ENCODE measurements at regions not wholly inside any gene's neighbourhood (a gene's known extent, or its start where the extent isn't known, plus 50 kb on each side); places are given as distances from the start of the nearest gene placed in this dataset.
"Not testable (repeated sequence)": the region's sequence is repeated elsewhere in the genome, so short reads cannot be mapped to it uniquely, and the experiment has no call there.

- DNase-seq: not testable (repeated sequence)
Observed at GRCh38 chr16:13336907-13337881, 435.8 kb downstream of the SHISA9 start.

DNA sequence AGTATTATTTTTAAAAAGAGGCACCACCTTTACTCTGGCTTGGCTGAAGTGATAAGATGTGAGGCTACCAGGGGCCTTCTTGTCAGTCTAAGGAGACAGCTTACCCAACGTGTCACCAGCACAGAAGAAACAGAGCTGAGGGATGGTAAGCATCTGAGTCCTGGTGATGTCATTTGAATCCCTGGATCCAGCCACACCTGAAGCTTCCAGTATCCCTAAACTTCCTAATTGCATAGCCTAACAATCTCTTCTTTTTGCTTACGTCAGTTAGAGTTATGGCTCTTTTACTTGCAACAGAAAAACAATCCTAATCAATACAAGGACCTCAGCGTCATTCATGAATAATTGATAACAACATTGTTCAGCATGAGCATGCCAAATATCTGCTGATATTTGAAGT lies 436.6 kb downstream of the SHISA9 start:
- no peak for DNase-seq

DNA sequence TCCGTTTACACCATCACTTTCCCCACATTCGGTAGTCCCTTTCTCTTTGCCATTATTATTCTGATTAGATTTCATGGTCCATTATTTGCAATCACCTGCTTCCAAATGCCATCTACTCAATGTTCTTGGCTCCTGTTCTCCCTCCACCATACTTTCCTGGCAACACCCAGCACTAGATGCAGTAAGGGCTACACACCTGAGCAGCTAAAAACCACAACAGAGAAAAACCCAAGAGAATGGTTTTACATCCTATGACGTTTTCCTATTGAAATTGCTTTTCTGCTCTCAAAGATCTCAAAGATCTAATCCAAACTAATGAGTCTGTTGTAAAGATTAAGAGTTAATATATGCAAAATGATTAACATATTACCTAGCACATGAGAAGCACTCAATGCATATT lies 441.3 kb downstream of the SHISA9 start:
- DNase-seq: no peak

DNA sequence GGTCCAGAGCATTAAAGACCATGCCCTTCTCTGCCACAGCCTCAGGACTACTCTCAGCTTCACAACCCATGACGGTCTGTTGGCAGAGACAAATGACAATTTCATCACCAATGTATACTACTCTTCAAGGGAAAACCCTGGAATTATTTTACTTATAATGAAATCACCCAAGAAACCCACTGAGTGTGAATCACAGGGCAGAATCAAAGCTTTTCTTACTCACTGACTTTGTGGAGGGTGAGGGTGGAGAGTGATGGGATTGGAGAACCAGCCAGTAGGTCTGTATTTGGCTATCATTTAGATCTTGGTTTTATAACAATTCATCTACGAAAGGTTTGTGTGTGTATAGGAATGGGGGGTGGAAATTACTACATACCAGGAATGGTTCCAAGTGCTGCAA lies 442.6 kb downstream of the SHISA9 start:
- peak in 1 of 3 donors; percentile 7 for DNase-seq

GRCh38 chr16:13348416-13348815 lies 447.0 kb downstream of the SHISA9 start:
- no peak for DNase-seq

GRCh38 chr16:13350000-13350399 lies 448.6 kb downstream of the SHISA9 start:
- no peak for DNase-seq

- DNase-seq: no peak
Observed at GRCh38 chr16:13351181-13351580, 449.8 kb downstream of the SHISA9 start.

DNA sequence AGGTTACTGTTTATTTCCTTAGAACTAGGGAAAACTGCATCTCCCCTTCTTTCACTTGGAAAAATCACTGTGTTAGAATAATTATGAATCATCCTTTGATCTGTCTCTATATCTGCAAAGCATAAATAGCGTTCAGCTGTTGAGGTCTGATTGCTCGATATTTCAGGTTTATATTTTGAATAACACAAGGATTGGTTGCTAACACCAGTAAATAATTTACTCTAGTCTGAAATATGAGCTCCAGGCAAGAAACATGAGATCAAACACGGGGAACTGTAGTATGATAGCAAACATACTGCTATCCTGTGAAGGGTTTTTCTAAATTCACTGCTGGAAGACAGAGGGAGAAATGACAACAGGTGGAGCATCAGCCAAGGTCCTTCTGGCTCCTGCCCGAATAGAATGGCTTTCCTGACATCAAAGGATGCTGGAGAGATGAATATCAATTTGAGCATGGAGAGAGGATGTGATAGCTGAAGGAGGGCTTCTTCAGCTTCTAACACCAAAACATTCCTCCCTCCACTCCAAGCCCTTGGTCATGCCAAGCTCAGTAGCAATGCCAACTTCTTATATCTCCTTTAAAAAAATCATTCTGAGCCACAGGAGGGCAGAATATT lies 450.3 kb downstream of the SHISA9 start:
- no peak for DNase-seq

DNA sequence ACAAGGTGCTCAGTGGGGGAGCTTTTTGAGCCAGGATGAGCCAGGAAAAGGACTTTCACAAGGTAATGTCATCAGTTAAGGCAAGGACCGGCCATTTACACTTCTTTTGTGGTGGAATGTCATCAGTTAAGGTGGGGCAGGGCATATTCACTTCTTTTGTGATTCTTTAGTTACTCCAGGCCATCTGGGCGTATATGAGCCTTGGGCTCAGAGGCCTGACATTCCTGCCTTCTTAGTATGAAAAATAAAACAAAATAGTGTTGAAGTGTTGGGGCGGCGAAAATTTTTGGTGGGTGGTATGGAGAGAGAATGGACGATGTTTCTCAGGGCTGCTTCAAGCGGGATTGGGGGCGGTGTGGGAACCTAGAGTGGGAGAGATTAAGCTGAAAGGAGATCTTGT lies 451.4 kb downstream of the SHISA9 start:
- not testable (repeated sequence) for DNase-seq

GRCh38 chr16:13357842-13358241 lies 456.4 kb downstream of the SHISA9 start:
- DNase-seq: not testable (repeated sequence)

DNA sequence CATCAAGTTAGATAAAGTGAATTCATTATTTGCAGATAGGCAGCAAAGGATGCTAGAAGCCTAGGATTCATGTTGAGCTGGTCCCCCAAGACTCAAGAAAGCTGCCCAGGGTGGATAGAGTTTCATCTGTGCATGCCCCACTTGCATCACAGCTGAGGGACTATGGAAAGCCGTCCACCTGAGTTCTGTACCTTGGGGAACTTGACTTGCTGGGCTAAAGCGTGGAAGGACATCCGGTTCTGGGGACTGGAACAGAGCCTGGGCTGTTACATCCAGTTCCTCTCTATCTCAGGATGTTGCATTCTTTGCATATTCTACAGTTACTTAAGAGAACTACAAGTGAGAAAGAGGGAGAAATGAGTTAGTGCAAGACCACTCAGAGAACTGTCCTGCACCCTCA lies 458.4 kb downstream of the SHISA9 start:
- no peak for DNase-seq

- DNase-seq: no peak
Observed at GRCh38 chr16:13372421-13372820, 471.0 kb downstream of the SHISA9 start.

GRCh38 chr16:13376174-13376573 lies 474.8 kb downstream of the SHISA9 start:
- no peak for DNase-seq

GRCh38 chr16:13377143-13377542 lies 475.7 kb downstream of the SHISA9 start:
- DNase-seq: no peak

- DNase-seq: no peak
Observed at GRCh38 chr16:13378151-13378550, 476.8 kb downstream of the SHISA9 start.

GRCh38 chr16:13379266-13379665 lies 477.9 kb downstream of the SHISA9 start:
- no peak for DNase-seq

DNA sequence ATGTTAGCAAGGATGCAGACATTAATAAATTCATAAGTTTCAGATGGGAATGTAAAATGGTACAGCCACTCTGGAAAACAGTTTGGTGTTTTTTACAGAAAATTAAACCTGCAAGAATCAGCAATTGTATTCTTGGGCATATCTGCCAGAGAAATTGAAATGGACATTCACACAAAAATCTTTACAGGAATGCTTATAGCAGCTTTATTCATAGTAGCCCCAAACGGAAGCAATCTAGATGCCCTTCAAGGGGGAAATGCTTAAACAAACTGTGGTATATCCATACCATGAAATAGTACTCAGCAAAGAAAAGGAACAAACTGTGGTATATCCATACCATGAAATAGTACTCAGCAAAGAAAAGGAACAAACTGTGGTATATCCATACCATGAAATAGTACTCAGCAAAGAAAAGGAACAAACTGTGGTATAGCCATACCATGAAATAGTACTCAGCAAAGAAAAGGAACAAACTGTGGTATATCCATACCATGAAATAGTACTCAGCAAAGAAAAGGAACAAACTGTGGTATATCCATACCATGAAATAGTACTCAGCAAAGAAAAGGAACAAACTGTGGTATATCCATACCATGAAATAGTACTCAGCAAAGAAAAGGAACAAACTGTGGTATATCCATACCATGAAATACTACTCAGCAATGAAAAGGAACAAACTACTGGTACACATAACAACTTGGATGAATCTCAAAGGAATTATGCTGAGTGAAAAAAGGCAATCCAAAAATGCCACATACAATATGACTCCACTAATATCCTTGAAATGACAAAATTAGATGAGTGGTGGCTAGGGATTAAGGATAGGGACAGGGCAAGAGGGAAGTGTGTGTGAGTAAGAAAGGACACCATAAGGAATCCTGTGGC lies 484.0 kb downstream of the SHISA9 start:
- DNase-seq: not testable (repeated sequence)

- no peak for DNase-seq
Observed at GRCh38 chr16:13390093-13390985, 488.9 kb downstream of the SHISA9 start.

DNA sequence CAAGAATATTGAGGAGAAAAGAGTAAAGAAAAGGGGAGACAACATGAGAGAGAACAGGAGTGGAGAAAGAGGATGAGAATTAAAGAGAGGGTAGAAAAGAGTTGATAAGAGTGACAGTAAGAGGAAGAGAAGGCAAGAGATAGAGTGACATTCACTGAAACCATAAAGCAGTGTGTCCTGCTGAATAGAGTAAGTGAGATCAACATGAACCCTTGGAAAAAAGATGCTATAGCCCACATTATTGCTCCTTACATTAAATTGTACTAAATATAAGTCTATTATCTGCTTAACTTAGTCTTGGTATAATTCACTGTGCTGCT lies 489.5 kb downstream of the SHISA9 start:
- no peak for DNase-seq

- no peak for DNase-seq
Observed at GRCh38 chr16:13391337-13391736, 489.9 kb downstream of the SHISA9 start.

DNA sequence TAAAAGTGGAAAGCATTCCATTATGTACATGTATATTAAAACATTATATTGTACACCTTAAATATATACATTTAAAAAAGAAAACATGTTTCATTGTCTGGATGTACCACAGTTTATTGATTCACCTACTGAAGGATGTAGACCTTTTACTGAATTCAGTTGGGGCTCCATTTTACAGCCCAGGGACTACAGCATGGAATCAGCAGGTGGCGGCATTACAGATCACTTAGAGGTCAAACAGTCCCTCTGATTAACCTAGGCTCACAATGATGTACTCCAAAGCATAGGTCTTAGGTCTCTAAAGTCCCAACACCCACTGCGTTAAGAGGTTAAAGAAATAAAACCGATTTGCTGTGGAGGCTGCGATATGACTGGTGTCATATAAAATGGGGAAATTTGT lies 490.9 kb downstream of the SHISA9 start:
- no peak for DNase-seq
